ENCODE measurements at regions not wholly inside any gene's neighbourhood (a gene's known extent, or its start where the extent isn't known, plus 50 kb on each side); places are given as distances from the start of the nearest gene placed in this dataset.

- H3K4me3 Mint-ChIP-seq = no peak overlapping the region
- H3K9me3 Mint-ChIP-seq = peaks cover 5% of the 10 kb centered on the region
- no peaks in the 10 kb centered on the region for H3K36me3 Mint-ChIP-seq (ENCODE audit: low read depth)
- no peak overlapping the region for H3K27ac Mint-ChIP-seq (ENCODE audit: unreplicated experiment)
- DNase-seq (ENCODE audit: low read depth, low spot score) = no peak
- no peak for TF ChIP-seq CTCF (conservative IDR thresholded peaks at IDR 0.05)
- peaks cover 4% of the 10 kb centered on the region for H3K4me1 Mint-ChIP-seq
- H3K27me3 Mint-ChIP-seq (ENCODE audit: low read depth) = peaks cover 12% of the 10 kb centered on the region
Observed at GRCh38 chr9:120065151-120065550, 514.8 kb downstream of the CDK5RAP2 start.

- no peak overlapping the region for H3K4me3 Mint-ChIP-seq
- H3K27me3 Mint-ChIP-seq (ENCODE audit: low read depth) = peaks cover 13% of the 10 kb centered on the region
- TF ChIP-seq CTCF (conservative IDR thresholded peaks at IDR 0.05) = no peak
- DNase-seq (ENCODE audit: low read depth, low spot score) = no peak
- H3K36me3 Mint-ChIP-seq (ENCODE audit: low read depth) = no peaks in the 10 kb centered on the region
- no peak overlapping the region for H3K27ac Mint-ChIP-seq (ENCODE audit: unreplicated experiment)
- H3K9me3 Mint-ChIP-seq = no peaks in the 10 kb centered on the region
- H3K4me1 Mint-ChIP-seq = peaks cover 9% of the 10 kb centered on the region
Observed at GRCh38 chr9:120045011-120045410, 535.0 kb downstream of the CDK5RAP2 start.

- TF ChIP-seq CTCF (conservative IDR thresholded peaks at IDR 0.05) = no peak
- DNase-seq (ENCODE audit: low read depth, low spot score) = no peak
- Mint-ChIP-seq H3K36me3 (ENCODE audit: low read depth) (no peaks in the 10 kb centered on the region), H3K4me1 (peaks cover 9% of the 10 kb centered on the region), H3K4me3 (no peak overlapping the region), H3K27me3 (ENCODE audit: low read depth) (peaks cover 15% of the 10 kb centered on the region), H3K27ac (ENCODE audit: unreplicated experiment) (no peak overlapping the region), H3K9me3 (no peaks in the 10 kb centered on the region)
Observed at GRCh38 chr9:120043448-120043847, 536.5 kb downstream of the CDK5RAP2 start.

- Mint-ChIP-seq H3K36me3 (ENCODE audit: low read depth) (no peaks in the 10 kb centered on the region), H3K27me3 (ENCODE audit: low read depth) (peaks cover 18% of the 10 kb centered on the region), H3K4me3 (no peak overlapping the region), H3K4me1 (peaks cover 9% of the 10 kb centered on the region), H3K9me3 (no peaks in the 10 kb centered on the region), H3K27ac (ENCODE audit: unreplicated experiment) (no peak overlapping the region)
- TF ChIP-seq CTCF (conservative IDR thresholded peaks at IDR 0.05) = no peak
- DNase-seq (ENCODE audit: low read depth, low spot score) = no peak
Observed at GRCh38 chr9:120040896-120041295, 539.1 kb downstream of the CDK5RAP2 start.

GRCh38 chr9:120038342-120038741 is 541.6 kb downstream of the CDK5RAP2 start:
- no peak for DNase-seq (ENCODE audit: low read depth, low spot score)
- peaks cover under 1% of the 10 kb centered on the region for H3K4me1 Mint-ChIP-seq

More at GRCh38 chr9:120038342-120038741, 541.6 kb downstream of the CDK5RAP2 start:
- Mint-ChIP-seq H3K9me3 (no peaks in the 10 kb centered on the region), H3K4me3 (no peak overlapping the region), H3K27me3 (ENCODE audit: low read depth) (peaks cover 8% of the 10 kb centered on the region), H3K27ac (ENCODE audit: unreplicated experiment) (no peak overlapping the region), H3K36me3 (ENCODE audit: low read depth) (no peaks in the 10 kb centered on the region)
- TF ChIP-seq CTCF (conservative IDR thresholded peaks at IDR 0.05) = no peak

All from neural crest cell (in vitro differentiated cells).